PFSK-1 (cell line): ENCODE measurements at regions not wholly inside any gene's neighbourhood (a gene's known extent, or its start where the extent isn't known, plus 50 kb on each side); places are given as distances from the start of the nearest gene placed in this dataset.

Experiments
- POLR2AphosphoS5 ChIP-seq: IDR thresholded peaks from 2 replicates; pipeline ENCODE4 v1.6.1; 2012; ENCODE audit warnings: low read depth, mild to moderate bottlenecking, control low read depth, low read length, moderate library complexity
- SIN3A ChIP-seq: IDR thresholded peaks from 2 replicates; pipeline ENCODE4 v1.6.1; 2012; ENCODE audit warnings: mild to moderate bottlenecking, low read length, moderate library complexity, borderline replicate concordance; ENCODE audit not compliant: insufficient read depth

DNA sequence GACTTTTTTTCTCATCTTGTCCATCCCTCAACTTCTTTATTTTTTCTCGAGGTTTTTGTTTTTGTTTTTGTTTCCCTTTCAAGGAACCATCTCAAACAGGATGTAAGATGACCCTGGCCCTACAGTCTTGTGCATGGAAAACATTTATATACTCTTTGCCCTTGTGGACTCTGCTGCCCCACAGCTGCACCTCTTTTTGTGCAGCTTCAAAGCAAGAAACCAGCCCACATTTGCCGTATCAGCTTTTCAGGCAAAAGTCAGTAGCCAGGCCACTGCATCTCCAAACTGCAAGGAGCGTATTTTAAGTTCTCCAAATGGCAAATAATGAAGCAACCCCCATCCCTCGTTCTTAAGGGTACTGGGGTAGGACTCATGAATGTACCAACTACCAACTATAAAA, 756.5 kb downstream of the C4orf33 start:
- TF ChIP-seq SIN3A (no peak), POLR2AphosphoS5 (no peak)
